Thoracic aorta (tissue), 2 donors: ENCODE measurements at regions not wholly inside any gene's neighbourhood (a gene's known extent, or its start where the extent isn't known, plus 50 kb on each side); places are given as distances from the start of the nearest gene placed in this dataset.
"Not testable (repeated sequence)": the region's sequence is repeated elsewhere in the genome, so short reads cannot be mapped to it uniquely, and the experiment has no call there.

Experiments used
- ATAC-seq: fragments of 150-250 bp; one replicate; pipeline ENCODE4 v1.8.0; 2017; ENCODE audit warnings: low read depth; ENCODE audit not compliant: insufficient number of reproducible peaks, low FRiP score
- DNase-seq: peaks from one replicate; pipeline ENCODE4 v3.0.0-alpha.2; 2020; ENCODE audit warnings: low spot score
- H3K27ac ChIP-seq, 2 donors: fragments of 200-600 bp; sonication (generic); 1 replicate in 1 of 2; 2 replicates in 1 of 2; pipeline ENCODE4 v1.5.1; 2016; ENCODE audit warnings: mild to moderate bottlenecking in 2 of 2, moderate library complexity in 2 of 2
- H3K27me3 ChIP-seq: fragments of 200-600 bp; sonication (generic); replicated peaks from 2 replicates; pipeline ENCODE4 v1.6.0; 2016; ENCODE audit warnings: mild to moderate bottlenecking; ENCODE audit not compliant: insufficient read depth
- H3K36me3 ChIP-seq: fragments of 200-600 bp; sonication (generic); one replicate; pipeline ENCODE4 v1.5.1; 2016
- H3K4me1 ChIP-seq, 2 donors: fragments of 200-600 bp; sonication (generic); 1 replicate in 1 of 2; 2 replicates in 1 of 2; pipeline versions ENCODE4 v1.5.1 to v1.6.0; 2016; ENCODE audit warnings: low read depth in 2 of 2, mild to moderate bottlenecking in 1 of 2; ENCODE audit not compliant: control insufficient read depth in 1 of 2
- H3K4me3 ChIP-seq: fragments of 200-600 bp; sonication (generic); 2 replicates; pipeline ENCODE4 v1.5.1; 2016; ENCODE audit warnings: mild to moderate bottlenecking
- H3K9me3 ChIP-seq: fragments of 200-600 bp; sonication (generic); 2 replicates; pipeline ENCODE4 v1.5.1; 2016
- CTCF ChIP-seq: fragments of 200-600 bp; sonication (generic); IDR thresholded peaks from one replicate; pipeline ENCODE4 v1.5.1; 2019; ENCODE audit warnings: antibody characterized with exemption

DNA sequence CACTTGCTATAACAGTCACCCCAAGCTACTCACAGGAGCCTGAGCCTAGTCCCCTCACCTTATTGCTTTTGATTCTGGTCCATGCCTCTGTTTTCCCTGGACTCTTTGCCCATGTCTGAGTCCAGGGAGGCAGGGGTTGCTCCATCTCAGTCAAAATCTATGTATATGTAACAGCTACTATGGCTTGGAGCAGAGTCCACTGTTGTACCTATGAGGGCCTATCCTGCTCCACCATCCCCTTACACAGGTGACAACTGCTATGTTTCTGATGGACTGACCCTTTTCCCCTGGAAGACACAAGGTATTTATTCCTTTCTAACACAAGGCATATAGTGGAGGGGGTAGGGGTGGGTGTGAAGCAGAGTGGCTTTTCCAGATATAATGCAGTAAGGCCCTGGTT, 119.6 kb downstream of the VPREB1 start:
- TF ChIP-seq CTCF = no peak
- Histone ChIP-seq H3K4me3 (no peak overlapping the region), H3K36me3 (no peaks in the 10 kb centered on the region), H3K4me1 (no peaks in the 10 kb centered on the region), H3K27me3 (no peaks in the 10 kb centered on the region), H3K9me3 (no peaks in the 10 kb centered on the region), H3K27ac (no peak overlapping the region)
- DNase-seq (no peak), ATAC-seq (no peak)

DNA sequence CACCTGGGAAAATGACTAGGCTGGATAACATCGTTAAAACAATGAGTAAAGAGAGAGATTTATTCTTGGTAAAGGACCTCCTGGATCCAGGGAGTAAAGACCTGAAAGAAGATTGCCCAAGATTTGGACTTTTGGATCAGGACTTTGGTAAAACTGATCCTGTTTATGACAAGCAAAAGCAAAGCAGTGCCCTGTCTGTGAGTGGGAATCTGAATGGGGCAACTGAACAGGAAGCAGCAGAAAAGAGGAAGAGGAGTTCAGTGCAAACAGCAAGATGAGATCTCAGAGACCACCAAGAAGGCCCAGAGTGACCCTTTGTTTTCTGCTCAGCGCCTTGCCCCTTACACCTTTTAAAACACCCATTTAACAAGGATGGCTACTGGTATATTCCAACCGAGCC, 122.0 kb downstream of the VPREB1 start:
- no peaks in the 10 kb centered on the region for H3K36me3 ChIP-seq
- H3K27ac ChIP-seq = no peak overlapping the region
- H3K27me3 ChIP-seq = no peaks in the 10 kb centered on the region
- ATAC-seq = no peak
- TF ChIP-seq CTCF = no peak
- H3K4me3 ChIP-seq = no peak overlapping the region
- no peaks in the 10 kb centered on the region for H3K9me3 ChIP-seq
- no peak for DNase-seq
- no peaks in the 10 kb centered on the region for H3K4me1 ChIP-seq

DNA sequence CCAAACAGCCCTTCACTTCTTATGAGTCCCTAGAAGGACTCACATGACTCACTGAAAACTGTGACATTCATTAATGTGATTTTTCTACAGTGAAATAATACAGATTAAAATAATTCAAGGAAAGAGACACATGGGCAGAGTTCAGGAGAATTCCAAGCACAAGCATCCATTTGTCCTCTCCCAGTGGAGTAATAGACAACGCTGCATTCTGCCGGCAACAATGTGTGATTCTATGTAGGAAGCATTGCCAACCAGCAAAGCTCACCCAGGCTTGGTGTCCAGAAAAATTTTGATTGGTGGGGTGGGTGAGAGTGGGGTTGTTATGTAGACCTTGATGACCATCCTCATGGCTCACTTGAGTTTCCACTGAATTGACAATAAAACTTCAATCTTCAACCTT, 123.9 kb downstream of the VPREB1 start:
- no peaks in the 10 kb centered on the region for H3K9me3 ChIP-seq
- no peak for TF ChIP-seq CTCF
- DNase-seq (no peak), ATAC-seq (no peak)
- H3K27ac ChIP-seq = no peak overlapping the region
- H3K4me3 ChIP-seq = no peak overlapping the region
- no peaks in the 10 kb centered on the region for H3K36me3 ChIP-seq
- H3K4me1 ChIP-seq = no peaks in the 10 kb centered on the region
- H3K27me3 ChIP-seq = no peaks in the 10 kb centered on the region

GRCh38 chr22:22369219-22369963, 124.8 kb downstream of the VPREB1 start:
- DNase-seq, H3K9me3 ChIP-seq, ATAC-seq, H3K36me3 ChIP-seq, H3K27me3 ChIP-seq, H3K4me1 ChIP-seq, H3K27ac ChIP-seq, H3K4me3 ChIP-seq: not testable (repeated sequence)

DNA sequence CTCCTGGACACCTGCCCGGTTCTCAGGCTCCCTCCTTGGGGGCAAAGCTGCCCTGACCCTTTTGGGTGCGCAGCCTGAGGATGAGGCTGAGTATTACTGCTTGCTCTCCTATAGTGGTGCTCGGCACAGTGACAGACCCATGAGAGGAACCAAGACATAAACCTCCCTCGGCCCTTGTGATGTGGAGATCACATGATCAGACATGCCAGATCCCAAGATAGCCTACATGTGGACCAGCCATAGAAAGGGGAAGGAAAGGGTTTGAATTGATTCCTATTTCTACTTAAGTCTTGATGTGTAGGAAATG, 125.3 kb downstream of the VPREB1 start:
- ATAC-seq = no peak
- H3K4me3 ChIP-seq = no peak overlapping the region
- no peaks in the 10 kb centered on the region for H3K9me3 ChIP-seq
- no peak overlapping the region for H3K27ac ChIP-seq
- TF ChIP-seq CTCF = no peak
- no peaks in the 10 kb centered on the region for H3K36me3 ChIP-seq
- no peaks in the 10 kb centered on the region for H3K27me3 ChIP-seq
- H3K4me1 ChIP-seq = no peaks in the 10 kb centered on the region
- no peak for DNase-seq

DNA sequence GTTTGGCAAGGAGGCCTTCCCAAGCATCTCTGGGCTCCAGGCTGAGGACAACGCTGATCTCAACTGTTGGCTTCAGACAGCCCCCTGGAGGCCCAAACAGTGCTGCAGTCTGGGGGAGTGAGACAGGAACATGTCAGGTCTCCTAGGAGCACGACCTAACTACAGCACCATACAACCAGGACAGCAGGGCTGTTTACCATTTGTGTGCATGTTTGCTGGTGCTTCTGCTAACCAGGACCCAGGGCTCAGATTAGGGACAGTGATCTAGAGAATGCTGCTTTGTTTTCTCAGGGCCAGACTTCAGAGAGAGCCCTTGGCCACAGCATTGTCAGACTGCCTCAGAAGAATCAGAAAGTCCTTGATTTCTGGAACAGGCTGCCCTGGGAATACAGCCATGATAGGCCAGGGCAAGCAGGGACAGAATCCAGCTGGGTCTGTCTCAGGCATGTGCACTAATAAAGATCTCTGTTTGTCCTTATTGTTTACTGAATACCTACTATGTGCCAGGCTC, 126.5 kb downstream of the VPREB1 start:
- Histone ChIP-seq H3K36me3 (no peaks in the 10 kb centered on the region), H3K27me3 (no peaks in the 10 kb centered on the region), H3K4me1 (no peaks in the 10 kb centered on the region), H3K9me3 (no peaks in the 10 kb centered on the region), H3K27ac (no peak overlapping the region), H3K4me3 (no peak overlapping the region)
- no peak for TF ChIP-seq CTCF
- DNase-seq = no peak
- ATAC-seq = no peak
